ENCODE measurements at regions not wholly inside any gene's neighbourhood (a gene's known extent, or its start where the extent isn't known, plus 50 kb on each side); places are given as distances from the start of the nearest gene placed in this dataset.
"Not testable (repeated sequence)": the region's sequence is repeated elsewhere in the genome, so short reads cannot be mapped to it uniquely, and the experiment has no call there.

DNA sequence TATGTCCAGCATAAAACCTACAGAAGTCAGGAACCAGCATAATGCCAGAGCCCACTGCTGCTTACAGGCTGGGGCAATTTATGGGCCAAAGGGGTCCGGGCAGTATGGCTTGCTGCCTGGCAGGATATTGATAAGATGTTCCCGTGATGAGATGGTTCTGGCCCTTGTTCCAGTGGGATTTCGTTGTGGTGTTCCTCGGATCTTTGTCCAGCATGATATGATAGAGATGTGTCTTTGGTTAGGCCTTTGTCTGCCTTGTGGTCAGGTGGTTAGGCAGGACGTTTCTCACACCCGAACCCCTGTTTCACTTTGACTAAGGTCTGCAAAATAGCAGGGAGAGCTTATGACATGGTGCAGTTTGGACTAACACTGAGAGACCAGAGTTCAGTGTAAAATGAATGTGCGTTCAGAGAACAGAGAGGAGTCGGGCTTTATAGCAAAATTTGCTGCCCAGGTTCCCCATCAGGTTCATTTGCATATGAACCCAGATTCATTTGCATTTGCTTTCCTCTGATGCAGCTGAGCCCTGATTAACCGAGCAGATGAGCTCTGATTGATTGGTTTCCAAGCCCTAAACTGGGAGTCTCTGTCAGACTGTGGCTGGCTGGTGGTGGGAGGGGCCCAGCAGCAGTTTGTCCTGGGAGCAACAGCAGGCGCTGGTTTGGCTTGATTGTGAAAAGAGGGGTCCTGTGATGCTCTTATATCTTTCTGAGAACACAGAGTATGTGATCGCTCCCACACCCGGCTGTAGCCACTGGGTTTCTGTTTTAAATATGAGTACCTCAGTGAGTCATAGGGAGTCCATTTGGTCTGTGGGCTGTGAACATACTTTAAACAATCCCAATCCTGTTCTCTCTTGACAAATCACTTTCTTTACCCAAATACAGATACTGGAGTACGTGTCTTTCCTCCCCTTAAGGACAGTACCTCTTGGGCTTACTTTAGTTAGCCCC, 156.3 kb upstream of the PZP start:
- no peak for DNase-seq

DNA sequence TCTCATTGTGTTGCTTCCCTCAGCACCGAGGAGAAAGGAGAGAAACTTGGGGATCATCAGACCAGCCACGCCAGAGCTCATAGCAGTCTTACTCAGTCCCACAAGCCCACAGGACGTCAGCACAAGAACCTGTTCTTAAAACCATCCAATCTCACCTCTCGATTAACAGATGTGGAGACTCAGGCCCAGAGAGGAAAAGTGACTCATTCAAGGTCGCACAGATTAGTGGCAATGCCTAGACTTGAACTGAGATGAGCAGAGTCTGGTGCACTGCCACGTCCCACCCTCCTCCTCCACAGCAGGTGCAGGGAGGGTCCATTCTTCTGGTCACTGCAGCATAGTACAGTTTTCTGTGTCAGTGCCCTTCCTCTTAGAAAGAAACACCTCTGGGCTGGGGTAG, 154.9 kb upstream of the PZP start:
- no peak for DNase-seq

GRCh38 chr12:9361879-9362326, 153.7 kb upstream of the PZP start:
- DNase-seq = no peak

DNA sequence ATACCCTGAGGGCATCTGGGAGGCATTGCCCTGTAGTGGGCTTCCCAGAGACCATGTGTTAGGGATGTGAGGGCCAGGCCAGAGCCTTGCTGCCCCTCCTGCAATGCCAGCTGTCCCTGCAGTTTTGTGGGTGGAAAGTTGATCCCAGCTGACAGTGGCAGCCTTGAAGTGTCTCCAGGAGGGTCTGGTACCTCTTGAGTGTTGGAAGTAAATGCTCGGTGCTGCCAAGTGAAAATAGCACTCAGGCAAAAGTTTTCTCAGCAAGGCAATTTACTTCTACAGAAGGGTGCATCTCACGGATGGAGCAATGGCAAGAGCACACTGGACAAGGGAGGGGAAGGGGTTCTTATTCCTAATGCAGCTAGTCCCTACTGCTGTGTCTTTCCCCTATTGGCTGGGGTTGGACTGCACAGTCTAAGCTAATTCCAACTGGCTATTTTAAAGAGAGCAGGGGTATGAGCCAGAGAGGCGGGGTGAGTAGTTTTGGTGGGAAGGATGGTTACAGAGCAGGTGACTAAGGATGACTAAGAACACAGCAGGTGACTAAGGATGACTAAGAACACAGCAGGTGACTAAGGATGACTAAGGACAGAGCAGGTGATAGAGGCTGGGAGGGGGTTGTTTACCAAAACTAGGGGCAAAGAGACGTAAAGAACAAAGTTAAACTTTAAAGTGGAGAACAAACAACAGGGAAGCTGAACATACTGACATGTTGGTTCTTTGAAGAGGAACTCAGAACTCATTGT, 146.0 kb upstream of the PZP start:
- not testable (repeated sequence) for DNase-seq

GRCh38 chr12:9351136-9351535, 142.9 kb upstream of the PZP start:
- DNase-seq = no peak

GRCh38 chr12:9349888-9350885, 142.0 kb upstream of the PZP start:
- DNase-seq = no peak

DNA sequence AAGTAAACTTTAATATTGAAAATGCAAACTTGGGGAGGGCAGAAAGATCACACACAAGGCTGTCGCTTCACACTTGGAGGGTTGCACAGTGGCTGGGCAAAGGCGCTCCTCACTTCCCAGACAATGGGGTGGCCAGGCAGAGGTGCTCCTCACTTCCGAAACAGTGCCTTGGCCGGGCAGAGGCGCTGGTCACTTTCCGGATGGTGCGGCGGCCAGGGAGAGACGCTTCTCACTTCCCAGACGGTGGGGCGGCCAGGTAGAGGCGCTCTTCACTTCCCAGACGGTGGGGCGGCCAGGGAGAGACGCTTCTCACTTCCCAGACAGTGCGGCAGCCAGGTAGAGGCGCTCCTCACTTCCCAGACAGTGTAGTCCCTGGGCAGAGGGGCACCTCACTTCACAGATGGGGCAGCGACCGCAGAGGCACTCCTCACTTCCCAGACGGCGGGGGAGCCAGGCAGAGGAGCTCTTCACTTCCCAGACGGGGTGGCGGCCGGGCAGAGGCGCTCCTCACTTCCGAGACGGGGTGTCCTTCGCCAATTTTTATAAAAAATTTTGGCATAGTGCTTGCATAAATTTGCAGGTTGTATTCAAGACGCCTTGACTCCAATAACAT, 140.8 kb upstream of the PZP start:
- DNase-seq = no peak

- DNase-seq = no peak
Observed at GRCh38 chr12:9347328-9348127, 139.3 kb upstream of the PZP start.

- no peak for DNase-seq
Observed at GRCh38 chr12:9346866-9347327, 138.7 kb upstream of the PZP start.

GRCh38 chr12:9345171-9345570, 137.0 kb upstream of the PZP start:
- no peak for DNase-seq

GRCh38 chr12:9344541-9344940, 136.3 kb upstream of the PZP start:
- no peak for DNase-seq

GRCh38 chr12:9343731-9344130, 135.5 kb upstream of the PZP start:
- DNase-seq = no peak

DNA sequence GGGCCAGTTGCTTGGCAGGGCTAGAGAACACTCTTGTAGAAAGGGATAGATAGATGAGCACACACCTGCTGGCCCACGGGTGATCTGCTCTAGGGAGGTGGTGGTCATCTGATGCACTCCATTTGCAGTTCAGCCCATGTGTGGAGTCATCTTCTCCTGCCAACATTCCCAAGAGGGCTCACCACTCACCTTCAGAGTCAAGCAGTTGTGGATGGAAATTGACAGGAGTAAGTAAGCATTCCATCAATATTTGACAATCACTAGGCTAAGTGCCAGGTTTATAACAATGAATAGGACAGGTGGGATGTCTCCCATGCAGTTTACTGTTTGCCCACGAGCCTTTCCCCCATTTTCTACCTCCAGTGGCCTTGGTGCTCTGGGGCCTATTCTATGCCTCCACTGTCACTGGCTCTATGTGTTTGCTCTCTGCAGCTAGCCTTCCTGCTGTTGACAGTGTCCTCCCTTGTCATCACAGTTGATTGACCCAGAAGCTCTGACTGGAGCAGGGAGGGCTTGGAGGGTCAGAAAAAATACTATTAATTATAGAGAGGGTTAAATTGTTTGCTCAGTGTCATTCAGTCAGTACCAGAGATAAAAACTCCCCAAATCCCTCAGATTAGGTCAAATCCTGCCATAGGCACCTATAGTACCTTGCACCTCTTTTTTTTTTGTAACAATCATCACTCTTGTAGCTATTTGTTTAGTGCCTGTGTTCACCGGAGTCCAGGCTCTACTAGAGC, 134.6 kb upstream of the PZP start:
- no peak for DNase-seq

DNA sequence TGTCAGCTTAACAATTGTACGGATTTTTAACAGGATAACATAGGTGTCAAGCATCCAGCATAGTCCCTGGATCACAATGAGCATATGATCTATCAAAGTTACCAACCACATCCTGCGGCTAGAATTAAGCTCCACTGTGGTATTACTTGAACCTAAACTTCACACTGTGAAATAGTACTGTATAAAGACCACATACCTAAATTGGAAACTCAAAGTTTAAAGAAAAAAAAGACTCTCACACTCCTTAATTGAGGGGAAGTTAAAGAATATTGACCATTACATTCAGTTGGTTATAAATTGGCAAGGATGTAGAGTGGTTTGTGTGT, 133.0 kb upstream of the PZP start:
- DNase-seq = no peak

GRCh38 chr12:9340422-9341259, 132.4 kb upstream of the PZP start:
- no peak for DNase-seq

DNA sequence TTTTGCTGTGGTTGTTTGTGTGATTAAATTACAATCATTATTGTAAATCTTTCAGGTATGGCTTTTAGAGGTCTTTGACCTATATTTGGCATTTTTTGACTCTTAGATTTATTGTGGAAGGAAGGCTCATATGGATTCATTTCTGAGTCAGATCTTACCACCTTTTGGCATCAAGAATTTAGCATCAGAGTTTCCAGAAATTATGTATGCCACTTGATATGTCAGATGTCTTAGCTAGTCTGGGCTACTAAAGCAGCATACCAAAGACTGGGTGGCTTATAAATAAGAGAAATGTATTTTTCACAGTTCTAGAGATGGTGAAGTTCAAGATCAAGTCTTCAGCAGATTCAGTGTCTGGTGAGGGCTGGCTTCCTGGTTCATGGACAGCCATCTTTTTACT, 129.5 kb upstream of the PZP start:
- no peak for DNase-seq

DNA sequence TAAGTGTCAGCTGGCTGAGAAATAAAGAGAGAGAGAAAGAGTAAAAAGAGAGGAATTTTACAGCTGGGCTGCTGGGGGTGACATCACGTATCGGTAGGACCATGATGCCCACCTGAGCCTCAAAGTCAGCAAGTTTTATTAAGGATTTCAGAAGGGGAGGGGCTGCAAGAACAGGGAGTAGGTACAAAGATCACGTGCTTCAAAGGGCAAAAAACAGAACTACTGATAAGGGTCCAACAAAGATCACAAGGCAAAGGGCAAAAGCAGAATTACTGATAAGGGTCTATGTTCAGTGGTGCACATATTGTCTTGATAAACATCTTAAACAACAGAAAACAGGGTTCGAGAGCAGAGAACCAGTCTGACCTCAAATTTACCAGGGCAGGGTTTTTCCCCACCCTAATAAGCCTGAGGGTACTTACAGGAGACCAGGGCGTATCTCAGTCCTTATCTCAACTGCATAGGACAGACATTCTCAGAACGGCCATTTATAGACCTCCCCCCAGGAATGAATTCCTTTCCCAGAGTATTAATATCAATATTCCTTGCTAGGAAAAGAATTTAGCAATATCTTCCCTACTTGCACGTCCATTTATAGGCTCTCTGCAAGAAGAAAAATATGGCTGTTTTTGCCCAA, 128.3 kb upstream of the PZP start:
- not testable (repeated sequence) for DNase-seq

GRCh38 chr12:9335867-9336266, 127.7 kb upstream of the PZP start:
- no peak for DNase-seq

DNA sequence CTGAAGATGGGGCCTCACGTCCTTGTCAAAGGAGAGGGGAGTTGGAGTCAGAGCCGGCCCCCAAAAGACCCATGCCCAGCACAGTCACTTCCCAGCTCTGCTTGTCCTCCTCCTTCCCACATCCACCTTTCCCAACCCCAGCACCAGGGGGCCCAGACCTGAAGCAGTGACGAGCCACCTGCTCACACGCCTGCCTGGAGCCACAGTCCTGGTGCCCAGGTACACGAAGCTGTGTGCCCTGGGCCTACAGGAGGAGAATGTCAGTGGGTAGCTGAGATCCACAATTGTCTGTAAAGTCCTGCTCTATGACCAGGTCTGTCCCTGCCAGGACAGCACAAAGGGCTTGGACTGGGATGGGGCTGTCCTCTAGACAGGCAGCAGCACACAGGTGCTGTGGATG, 126.8 kb upstream of the PZP start:
- no peak for DNase-seq
